ENCODE measurements at regions not wholly inside any gene's neighbourhood (a gene's known extent, or its start where the extent isn't known, plus 50 kb on each side); places are given as distances from the start of the nearest gene placed in this dataset.
"Not testable (repeated sequence)": the region's sequence is repeated elsewhere in the genome, so short reads cannot be mapped to it uniquely, and the experiment has no call there.

- Histone ChIP-seq H3K4me3 (no peak overlapping the region), H3K9me3 (ENCODE audit: low read depth) (no peaks in the 10 kb centered on the region), H3K79me2 (ENCODE audit: insufficient read depth) (no peaks in the 10 kb centered on the region), H3F3A (ENCODE audit: insufficient read depth) (peaks cover 19% of the 10 kb centered on the region), H3K4me2 (ENCODE audit: unreplicated experiment) (peak overlapping the region; percentile 48), H3K27ac (peak overlapping the region; percentile 32), H3K27me3 (replicated peaks; ENCODE audit: insufficient read depth) (no peaks in the 10 kb centered on the region), H3K9me2 (ENCODE audit: insufficient read depth) (no peaks in the 10 kb centered on the region), H3K4me1 (ENCODE audit: insufficient read depth) (peaks cover 20% of the 10 kb centered on the region), H2AFZ (peak overlapping the region; percentile 70), H4K20me1 (ENCODE audit: insufficient read depth) (no peaks in the 10 kb centered on the region), H3K36me3 (ENCODE audit: low read depth) (no peaks in the 10 kb centered on the region), H3K9ac (peak overlapping the region; percentile 12; the same call in 1 of the 2 replicates)
- in situ Hi-C loops (cut with MboI), result no loop called here
- TF ChIP-seq EZH2phosphoT487 (IDR thresholded peaks at IDR 0.05; ENCODE audit: insufficient read depth, low read depth) (no peak), EZH2 (IDR thresholded peaks at IDR 0.05; ENCODE audit: insufficient read depth, poor library complexity, severe bottlenecking) (no peak)
- 97 to 100% methylated on average over 2 of the region's 2 CpGs for WGBS, 2 experiments (ENCODE audit: low coverage in 1 of 2, low lambda C conversion rate in 2 of 2, missing lambda C conversion rate in 2 of 2)
- DNase-seq, result peak; percentile 17
Observed at GRCh38 chr5:17022296-17022695, 86.2 kb upstream of the MYO10 start.

GRCh38 chr5:17024686-17025180 lies 88.6 kb upstream of the MYO10 start:
- no peak overlapping the region for H3K4me3 ChIP-seq
- in situ Hi-C loops (cut with MboI), result no loop called here
- no peaks in the 10 kb centered on the region for H3K9me2 ChIP-seq (ENCODE audit: insufficient read depth)
- H3K36me3 ChIP-seq (ENCODE audit: low read depth), result no peaks in the 10 kb centered on the region
- no peaks in the 10 kb centered on the region for H3K79me2 ChIP-seq (ENCODE audit: insufficient read depth)
- H3K4me2 ChIP-seq (ENCODE audit: unreplicated experiment), result no peak overlapping the region
- TF ChIP-seq EZH2phosphoT487 (IDR thresholded peaks at IDR 0.05; ENCODE audit: insufficient read depth, low read depth) (no peak), EZH2 (IDR thresholded peaks at IDR 0.05; ENCODE audit: insufficient read depth, poor library complexity, severe bottlenecking) (no peak)
- peak overlapping the region; percentile 27; the same call in 1 of the 2 replicates for H3K9ac ChIP-seq
- H3K27ac ChIP-seq, result 0 out of 2 replicates have a peak overlapping the region, but pooled peaks have one; percentile 6
- H4K20me1 ChIP-seq (ENCODE audit: insufficient read depth), result no peaks in the 10 kb centered on the region
- peaks cover 19% of the 10 kb centered on the region for H3F3A ChIP-seq (ENCODE audit: insufficient read depth)
- peaks cover 20% of the 10 kb centered on the region for H3K4me1 ChIP-seq (ENCODE audit: insufficient read depth)
- 75 to 87% methylated on average over 6 of the region's 6 CpGs for WGBS, 2 experiments (ENCODE audit: low coverage in 1 of 2, low lambda C conversion rate in 2 of 2, missing lambda C conversion rate in 2 of 2)
- no peaks in the 10 kb centered on the region for H3K27me3 ChIP-seq (replicated peaks; ENCODE audit: insufficient read depth)
- DNase-seq, result peak; percentile 72
- no peaks in the 10 kb centered on the region for H3K9me3 ChIP-seq (ENCODE audit: low read depth)
- H2AFZ ChIP-seq, result peak overlapping the region; percentile 77

- H3K9me3 ChIP-seq (ENCODE audit: low read depth); in situ Hi-C loops (cut with MboI); H4K20me1 ChIP-seq (ENCODE audit: insufficient read depth); H3F3A ChIP-seq (ENCODE audit: insufficient read depth); H3K4me1 ChIP-seq (ENCODE audit: insufficient read depth); H3K9ac ChIP-seq; DNase-seq; H3K36me3 ChIP-seq (ENCODE audit: low read depth); H3K79me2 ChIP-seq (ENCODE audit: insufficient read depth); H3K4me2 ChIP-seq (ENCODE audit: unreplicated experiment); H3K27ac ChIP-seq; H2AFZ ChIP-seq; H3K9me2 ChIP-seq (ENCODE audit: insufficient read depth); H3K4me3 ChIP-seq; H3K27me3 ChIP-seq (replicated peaks; ENCODE audit: insufficient read depth): not testable (repeated sequence)
- 97 to 98% methylated on average over 23 to 24 of the region's 24 CpGs for WGBS, 2 experiments (ENCODE audit: low coverage in 1 of 2, low lambda C conversion rate in 2 of 2, missing lambda C conversion rate in 2 of 2)
Observed at GRCh38 chr5:17031659-17032277, 95.7 kb upstream of the MYO10 start.

- H3K4me3 ChIP-seq; H4K20me1 ChIP-seq (ENCODE audit: insufficient read depth); H3K79me2 ChIP-seq (ENCODE audit: insufficient read depth); H2AFZ ChIP-seq; H3K9me2 ChIP-seq (ENCODE audit: insufficient read depth); H3K4me2 ChIP-seq (ENCODE audit: unreplicated experiment); in situ Hi-C loops (cut with MboI); DNase-seq; H3K9me3 ChIP-seq (ENCODE audit: low read depth); H3K4me1 ChIP-seq (ENCODE audit: insufficient read depth); H3K27me3 ChIP-seq (replicated peaks; ENCODE audit: insufficient read depth); H3K9ac ChIP-seq; H3F3A ChIP-seq (ENCODE audit: insufficient read depth); H3K36me3 ChIP-seq (ENCODE audit: low read depth); H3K27ac ChIP-seq: not testable (repeated sequence)
- WGBS, 2 experiments (ENCODE audit: low coverage in 1 of 2, low lambda C conversion rate in 2 of 2, missing lambda C conversion rate in 2 of 2), result 97 to 98% methylated on average over 10 to 43 of the region's 43 CpGs
Observed at GRCh38 chr5:17032314-17032985, 96.4 kb upstream of the MYO10 start.

DNA sequence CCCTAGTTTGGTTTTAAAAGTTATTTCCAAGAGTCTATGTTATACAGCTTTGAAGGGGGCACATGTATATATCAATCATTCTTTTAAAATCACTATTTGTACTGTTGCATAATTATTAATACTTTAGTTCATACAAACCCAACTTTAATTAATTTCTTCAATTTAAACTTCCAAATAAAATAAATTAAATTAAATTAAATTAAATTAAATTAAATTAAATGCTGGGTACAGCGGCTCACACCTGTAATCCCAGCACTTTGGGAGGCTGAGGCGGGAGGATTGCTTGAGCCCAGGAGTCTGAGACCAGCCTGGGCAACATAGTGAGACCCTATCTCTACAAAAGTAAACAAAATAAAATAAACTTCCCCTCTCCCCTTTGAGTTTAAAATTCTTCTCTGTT lies 98.9 kb upstream of the MYO10 start:
- H2AFZ ChIP-seq; H3K4me3 ChIP-seq; H3K4me2 ChIP-seq (ENCODE audit: unreplicated experiment); H3K9me3 ChIP-seq (ENCODE audit: low read depth); H3K36me3 ChIP-seq (ENCODE audit: low read depth); H3K27ac ChIP-seq; H4K20me1 ChIP-seq (ENCODE audit: insufficient read depth); DNase-seq; H3K9me2 ChIP-seq (ENCODE audit: insufficient read depth); in situ Hi-C loops (cut with MboI); H3K79me2 ChIP-seq (ENCODE audit: insufficient read depth); H3K4me1 ChIP-seq (ENCODE audit: insufficient read depth); H3F3A ChIP-seq (ENCODE audit: insufficient read depth); H3K9ac ChIP-seq; H3K27me3 ChIP-seq (replicated peaks; ENCODE audit: insufficient read depth): not testable (repeated sequence)
- WGBS, 2 experiments (ENCODE audit: low coverage in 1 of 2, low lambda C conversion rate in 2 of 2, missing lambda C conversion rate in 2 of 2), result 96 to 98% methylated on average over 2 of the region's 2 CpGs

Measured in GM23248 (cell line).